NCI-H748 (cell line): ENCODE measurements at regions not wholly inside any gene's neighbourhood (a gene's known extent, or its start where the extent isn't known, plus 50 kb on each side); places are given as distances from the start of the nearest gene placed in this dataset.

Experiments
- DNase-seq: peaks from one replicate; lab custom pipeline; 2025; ENCODE audit not compliant: unreplicated experiment; lab: John Stamatoyannopoulos, UW

DNA sequence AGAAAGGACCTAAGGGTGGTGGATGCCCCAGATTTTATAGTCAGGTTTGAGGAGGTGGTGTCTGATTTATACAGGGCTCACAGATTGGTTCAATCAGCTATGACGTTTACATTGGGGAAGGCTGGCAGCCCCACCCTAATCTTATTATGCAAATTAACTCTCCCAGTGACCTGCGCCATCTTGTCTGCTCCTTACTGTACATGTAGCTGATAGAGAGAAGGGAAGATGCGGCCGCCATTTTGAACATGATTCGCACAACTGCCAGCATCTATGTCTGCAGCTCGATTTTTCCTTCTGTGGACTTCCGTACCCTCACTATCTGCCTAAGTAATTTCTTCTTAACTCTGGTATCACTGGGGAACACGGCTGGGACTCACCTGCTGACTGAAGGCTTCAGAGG lies 619.0 kb upstream of the DPP6 start:
- DNase-seq = no peak

DNA sequence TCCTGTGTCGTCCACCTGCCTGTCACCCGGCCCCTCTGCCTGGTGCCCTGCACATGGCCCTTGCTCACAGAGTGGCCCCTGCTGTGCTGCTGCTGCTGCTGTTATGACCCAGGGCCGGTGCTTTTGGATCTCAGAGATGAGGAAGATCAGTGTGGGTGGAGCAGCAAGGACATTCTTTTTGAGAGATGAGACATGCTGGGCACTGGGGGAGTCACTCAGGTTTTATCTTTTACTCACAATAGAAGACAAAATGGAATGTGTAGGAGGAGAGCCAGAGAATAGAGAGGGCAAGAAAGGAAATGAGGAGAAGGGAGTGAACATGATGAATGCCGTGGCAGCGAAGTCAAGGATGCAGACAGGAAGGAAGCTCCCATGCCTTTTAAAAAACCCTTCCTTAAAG lies 611.5 kb upstream of the DPP6 start:
- DNase-seq = no peak

DNA sequence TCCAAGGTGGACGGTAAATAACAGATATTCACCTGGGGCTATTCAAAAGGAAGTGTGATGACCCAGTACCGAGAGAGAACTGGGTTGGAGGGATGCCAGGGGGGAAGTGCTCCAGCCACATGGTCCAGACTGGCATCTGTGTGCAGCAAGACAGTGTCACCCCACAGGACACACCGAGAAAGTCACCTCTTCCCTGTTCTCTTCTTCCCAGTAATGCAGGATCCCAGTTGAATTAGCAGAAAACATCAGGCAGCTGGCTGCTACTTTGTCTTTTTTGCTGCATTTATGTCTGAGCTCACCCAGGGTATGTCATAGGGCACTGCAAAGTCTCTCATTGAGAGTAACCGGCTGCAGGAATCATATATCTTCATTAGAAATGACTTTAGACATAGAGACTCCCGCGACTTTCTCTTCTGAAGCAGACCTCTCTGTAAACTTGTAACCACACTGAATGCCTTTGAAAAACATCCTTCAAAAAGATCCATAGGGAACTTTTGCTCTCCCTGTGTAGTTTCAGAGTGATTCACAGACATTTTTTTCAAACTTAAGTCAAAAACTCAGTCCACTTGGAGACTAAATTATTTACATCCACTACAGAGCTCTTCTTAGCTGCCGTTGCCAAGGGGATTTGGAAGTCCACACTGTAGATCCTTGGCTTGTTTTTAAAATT lies 609.0 kb upstream of the DPP6 start:
- DNase-seq = no peak

DNA sequence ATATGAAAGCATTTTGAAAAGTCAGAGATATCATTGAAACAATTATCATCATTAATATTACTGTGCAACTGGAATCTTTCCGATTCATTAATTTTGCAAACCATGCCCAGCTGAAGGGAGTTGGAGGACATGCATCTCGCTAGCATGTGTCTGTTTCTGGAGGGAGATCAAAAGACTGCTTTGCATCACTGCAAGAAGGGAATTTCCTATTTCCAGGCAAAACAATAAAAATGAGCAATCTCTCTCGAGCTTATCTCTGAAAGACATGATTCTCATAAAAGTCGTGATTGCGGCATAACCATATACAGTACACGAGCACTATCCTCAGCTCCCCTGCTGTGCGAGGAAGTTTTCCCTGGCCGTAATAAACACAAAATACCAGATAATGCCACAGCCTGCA lies 607.6 kb upstream of the DPP6 start:
- DNase-seq = no peak

- DNase-seq = no peak
These were observed 606.6 kb upstream of the DPP6 start for GRCh38 chr7:153445641-153446040.

- DNase-seq = no peak
These were observed 605.7 kb upstream of the DPP6 start for GRCh38 chr7:153446490-153446889.

DNA sequence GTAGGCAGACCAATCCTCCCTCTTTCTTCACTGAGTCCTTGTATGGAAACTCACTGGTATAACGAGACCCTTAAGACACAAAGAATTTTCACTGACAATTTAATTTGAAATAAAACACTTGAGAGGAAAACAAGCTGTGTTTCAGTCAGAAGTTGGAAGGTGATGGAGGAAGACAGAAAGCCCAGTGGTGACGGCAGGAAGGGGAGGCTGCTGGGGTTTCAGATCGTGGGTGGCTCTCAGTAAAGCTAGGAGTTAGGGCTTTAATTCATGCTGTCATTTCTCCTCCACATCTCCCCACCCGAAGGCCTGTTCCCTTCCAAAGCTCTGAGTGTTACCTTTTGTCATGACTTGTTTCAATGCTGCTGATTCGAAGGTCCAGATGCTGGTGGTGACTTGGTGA lies 605.2 kb upstream of the DPP6 start:
- no peak for DNase-seq

DNA sequence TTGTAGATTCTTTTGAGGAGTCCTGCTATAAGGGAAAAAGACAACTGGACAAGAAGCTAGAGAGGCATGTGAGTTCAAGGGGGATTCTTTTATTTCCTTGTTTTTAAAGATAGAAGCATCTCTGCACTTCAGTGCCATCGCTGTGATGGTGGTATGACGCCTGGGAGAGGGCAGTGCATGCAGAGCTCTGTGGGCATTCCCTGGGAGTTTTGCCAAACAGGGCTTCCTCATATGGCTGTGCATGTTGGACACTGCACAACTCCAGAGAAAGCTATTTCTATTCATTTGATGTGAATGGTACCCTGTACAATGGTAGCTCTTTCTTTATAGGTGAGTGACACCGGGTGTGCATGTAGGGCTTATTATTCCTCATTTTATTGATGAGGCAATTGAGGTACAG lies 599.5 kb upstream of the DPP6 start:
- DNase-seq = no peak

DNA sequence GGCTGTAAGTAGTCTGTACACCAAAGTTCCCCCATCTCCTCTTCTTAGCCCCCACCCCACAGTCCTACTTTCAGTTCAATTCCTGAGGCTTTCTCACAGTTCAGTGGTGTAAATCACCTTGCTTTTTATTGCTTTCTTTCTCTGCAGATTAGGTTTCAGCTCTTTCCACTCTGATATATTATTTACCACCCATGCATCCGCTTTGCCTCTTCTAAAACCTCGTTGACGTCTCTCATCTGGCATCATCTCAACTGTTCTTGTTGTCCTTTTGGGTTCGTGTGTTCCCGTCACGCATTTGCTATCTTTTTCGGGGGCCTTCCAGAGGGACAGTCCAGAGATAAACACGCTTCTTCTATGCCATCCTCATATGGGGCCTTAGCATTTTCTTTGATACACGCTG lies 597.9 kb upstream of the DPP6 start:
- no peak for DNase-seq

GRCh38 chr7:153457746-153458145 lies 594.5 kb upstream of the DPP6 start:
- DNase-seq = peak; percentile 55

GRCh38 chr7:153470004-153470671 lies 582.1 kb upstream of the DPP6 start:
- DNase-seq = no peak

DNA sequence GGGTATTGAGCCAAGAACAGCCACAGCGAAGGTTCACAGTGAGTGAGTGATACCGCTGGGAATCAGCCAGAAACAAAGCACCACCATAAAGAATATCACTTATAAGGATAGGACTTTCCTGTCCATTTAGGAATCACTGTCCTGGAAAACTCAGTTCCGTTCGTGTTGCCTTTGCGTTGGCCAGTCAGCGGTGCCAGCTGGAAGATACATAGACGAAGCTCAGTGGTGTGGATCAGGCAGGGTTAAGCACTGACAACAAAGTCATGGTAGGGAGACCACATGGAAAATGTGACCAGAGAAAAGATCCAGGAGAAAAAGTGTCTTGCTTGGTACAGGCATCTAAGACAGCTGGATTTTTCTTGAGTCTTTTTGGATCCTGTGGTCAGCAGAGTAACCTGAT lies 579.7 kb upstream of the DPP6 start:
- no peak for DNase-seq

DNA sequence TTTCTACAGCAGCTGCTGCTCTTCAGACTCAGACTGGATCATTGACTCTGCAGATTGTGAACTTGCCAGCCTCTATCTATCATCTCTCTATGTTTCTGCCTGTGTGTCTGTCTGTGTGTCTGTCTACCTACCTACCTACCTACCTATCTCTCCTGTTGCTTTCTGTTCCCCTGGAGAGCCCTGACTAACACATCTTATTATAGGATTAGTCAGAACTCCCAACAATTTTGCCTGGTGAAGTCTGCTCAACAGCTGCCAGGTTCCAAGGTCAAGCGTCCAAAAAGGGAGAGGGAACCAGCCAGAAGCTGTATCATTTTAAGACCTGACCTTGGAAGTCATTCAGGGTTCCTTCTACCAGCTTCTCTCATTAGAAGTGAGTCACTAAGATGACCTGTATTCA lies 579.0 kb upstream of the DPP6 start:
- DNase-seq = no peak

DNA sequence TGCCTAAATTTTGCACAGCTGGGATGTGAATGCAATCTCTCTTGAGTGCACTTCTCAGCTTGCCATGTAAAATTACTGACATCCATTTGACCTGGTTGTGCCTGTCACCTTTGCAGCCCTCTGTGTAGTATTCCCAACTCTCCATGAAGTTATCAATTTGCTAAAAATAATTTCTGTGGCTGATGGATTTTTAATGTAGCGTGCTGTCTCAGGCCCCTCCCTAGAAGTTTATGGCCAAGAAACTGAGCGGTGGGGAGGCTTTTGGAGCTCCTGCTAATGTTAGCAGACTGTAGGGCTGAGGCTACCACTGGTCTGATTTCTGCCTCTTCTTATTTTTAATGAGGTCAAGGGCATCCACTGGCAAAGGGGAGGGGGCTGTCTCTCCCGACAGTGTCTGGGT lies 577.0 kb upstream of the DPP6 start:
- DNase-seq = no peak

GRCh38 chr7:153476166-153476565 lies 576.0 kb upstream of the DPP6 start:
- DNase-seq = no peak

GRCh38 chr7:153496257-153496656 lies 555.9 kb upstream of the DPP6 start:
- DNase-seq = no peak

DNA sequence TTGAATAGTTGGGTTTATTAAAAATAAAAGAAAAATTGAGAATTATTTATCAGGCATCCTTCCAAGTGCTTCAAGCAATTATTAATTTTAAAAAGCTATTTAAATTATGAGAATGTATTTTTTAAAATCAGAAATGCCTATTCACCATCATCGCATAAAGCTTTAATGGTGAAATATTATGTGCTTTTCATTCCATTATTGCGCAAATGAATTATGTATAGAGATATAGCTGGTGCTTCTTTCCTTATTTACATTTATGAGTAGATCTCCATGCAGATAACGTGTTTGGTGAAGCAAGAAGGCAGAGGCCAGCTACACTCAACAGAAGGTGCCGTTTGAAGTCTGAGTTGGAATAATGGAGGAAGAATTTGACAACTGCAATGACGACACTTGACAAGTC lies 549.1 kb upstream of the DPP6 start:
- no peak for DNase-seq

GRCh38 chr7:153504288-153505075 lies 547.7 kb upstream of the DPP6 start:
- no peak for DNase-seq

DNA sequence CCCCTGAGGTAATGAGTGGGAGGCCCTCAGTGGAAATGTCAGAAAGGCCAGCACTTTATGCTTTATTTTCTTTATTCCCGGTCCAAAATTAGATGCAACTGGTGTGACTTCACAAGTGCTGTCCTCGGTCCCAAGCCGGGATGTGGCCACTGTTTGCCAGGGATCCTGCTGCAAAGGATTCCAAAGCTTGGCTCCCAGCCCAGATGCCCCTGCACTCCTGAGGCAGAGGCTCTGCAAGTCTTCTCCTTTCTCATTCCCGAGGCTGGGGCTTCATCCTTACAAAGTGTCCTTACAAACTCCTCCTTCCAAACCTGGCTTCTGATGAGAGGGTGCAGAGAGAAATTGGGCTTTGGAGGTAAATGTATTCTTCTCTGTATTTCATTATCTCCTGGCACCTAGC lies 544.3 kb upstream of the DPP6 start:
- DNase-seq = no peak

GRCh38 chr7:153509768-153510167 lies 542.4 kb upstream of the DPP6 start:
- DNase-seq = no peak

- no peak for DNase-seq
These were observed 541.5 kb upstream of the DPP6 start for GRCh38 chr7:153510674-153511073.

DNA sequence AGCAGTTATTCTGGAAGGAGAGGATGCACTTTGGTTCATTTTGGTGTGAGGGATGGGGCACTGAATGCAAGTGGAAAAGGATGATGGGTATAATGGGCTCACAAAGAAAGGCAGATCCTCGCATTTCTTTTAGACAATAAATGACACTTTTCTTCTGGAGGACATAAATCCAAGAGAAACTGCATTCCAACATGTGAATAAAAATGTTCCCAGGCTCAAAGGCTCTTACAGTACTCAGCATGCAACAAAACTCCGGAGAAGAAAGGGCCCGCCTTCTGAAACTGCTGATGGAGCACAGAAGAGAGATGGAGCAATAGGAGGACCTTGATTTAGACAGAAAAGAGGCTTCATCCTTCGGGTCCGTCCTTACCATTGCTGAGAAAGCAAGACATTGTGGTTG lies 538.2 kb upstream of the DPP6 start:
- no peak for DNase-seq
